ENCODE measurements at regions not wholly inside any gene's neighbourhood (a gene's known extent, or its start where the extent isn't known, plus 50 kb on each side); places are given as distances from the start of the nearest gene placed in this dataset.

DNA sequence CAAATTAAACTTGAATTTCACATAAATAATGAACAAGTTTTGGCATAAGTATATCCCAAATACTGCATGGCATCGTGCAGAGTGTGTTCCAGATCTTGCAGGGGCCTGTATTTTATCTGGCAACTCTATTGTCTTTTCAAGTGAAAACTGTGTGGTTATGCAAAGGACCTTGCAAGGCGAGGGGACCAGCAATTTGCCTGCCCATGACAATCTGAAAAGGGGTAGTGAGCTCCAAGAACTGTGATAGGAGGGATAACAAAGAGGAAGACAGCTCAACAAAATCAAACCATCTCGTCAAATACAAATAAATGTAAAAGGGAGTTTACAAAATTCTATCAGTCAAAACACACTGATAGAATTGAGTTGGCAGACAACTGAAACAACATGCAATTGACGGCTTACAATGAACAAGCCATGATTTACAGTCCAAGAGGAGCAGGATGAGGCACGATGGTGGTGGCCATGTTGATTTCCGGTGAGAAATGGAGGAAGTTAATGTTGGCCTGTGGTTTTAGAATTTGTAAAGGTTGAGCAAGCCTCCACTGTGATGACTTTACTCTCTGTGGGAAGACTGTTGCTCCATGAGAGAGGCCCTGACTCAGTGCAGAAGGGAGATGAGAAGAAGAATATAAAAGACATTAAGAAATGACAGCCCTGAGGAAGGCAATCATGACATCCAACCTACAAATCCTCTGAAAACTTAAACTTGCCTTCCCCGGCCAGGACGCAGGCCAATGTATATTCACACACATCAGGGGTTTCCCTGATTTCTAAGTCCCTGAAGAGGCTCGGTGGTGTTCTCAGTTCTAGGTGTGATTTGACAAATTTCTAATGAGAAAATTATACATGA lies 132.2 kb downstream of the ADSS2 start:
- no peaks in the 10 kb centered on the region for H4K20me1 ChIP-seq (ENCODE audit: control insufficient read depth, insufficient read depth)
- no peaks in the 10 kb centered on the region for H3K27me3 ChIP-seq (replicated peaks in 1 of 2; ENCODE audit: control insufficient read depth in 2 of 2, insufficient read depth in 2 of 2, low read length in 1 of 2)
- ChIA-PET POLR2A (interaction anchor here (0.5 to 0.6 kb wide), 2 partner anchors 21 to 37 kb away, joined by 4 to 7 read pairs; no protein-coding TSS in a partner anchor), RAD21 (ENCODE audit: unreplicated experiment) (interaction anchor here (1.0 kb wide), 1 partner anchor 125 kb away, joined by 3 read pairs; no protein-coding TSS in a partner anchor), SMC1A (ENCODE audit: uncharacterized antibody, unreplicated experiment) (interaction anchor here (1.7 kb wide), 1 partner anchor 20 kb away, joined by 4 read pairs; no protein-coding TSS in a partner anchor), CTCF (interaction anchor here (1.0 kb wide), 1 partner anchor 18 kb away, joined by 3 read pairs; no protein-coding TSS in a partner anchor)
- ATAC-seq, result peak; percentile 85
- peak overlapping the region; percentile 94 for H3K27ac ChIP-seq (ENCODE audit: control insufficient read depth, insufficient read depth)
- peak overlapping the region; percentile 47 for H3K9ac ChIP-seq (ENCODE audit: control insufficient read depth, insufficient read depth, low read length)
- DNase-seq (ENCODE audit: low read depth, low spot score), result peak; percentile 84
- peak overlapping the region; percentile 96 for H2AFZ ChIP-seq (ENCODE audit: control insufficient read depth, low read depth, low read length)
- H3K4me2 ChIP-seq (ENCODE audit: control insufficient read depth, insufficient read depth), result peak overlapping the region; percentile 74
- in situ Hi-C loops (cut with MboI), result no loop called here
- BruUV-seq (replicated peaks), result no TSS peak
- intact Hi-C loops (cut with micrococcal nuclease; ENCODE audit: unreplicated experiment), result loop anchor here (1.0 to 10.0 kb wide), 6 partner anchors 20 to 515 kb away; partner anchors contain the start of genes ADSS2 and COX20
- FAIRE-seq, result peak; percentile 64
- under 1% methylated on average over 9 of the region's 9 CpGs for WGBS (ENCODE audit: insufficient coverage, insufficient replicate concordance, low lambda C conversion rate, missing lambda C conversion rate)
- H3K79me2 ChIP-seq (ENCODE audit: control insufficient read depth, insufficient read depth, low read length), result peaks cover 10% of the 10 kb centered on the region
- no peaks in the 10 kb centered on the region; the same call in 2 of the 3 replicates for H3K9me3 ChIP-seq (replicated peaks; ENCODE audit: control insufficient read depth, insufficient read depth, low read length)
- H3K36me3 ChIP-seq (ENCODE audit: control insufficient read depth in 2 of 2, insufficient read depth in 2 of 2, low read length in 1 of 2), result no peaks in the 10 kb centered on the region
- H3K4me1 ChIP-seq (ENCODE audit: control insufficient read depth, insufficient read depth, low read length), result peaks cover 24% of the 10 kb centered on the region
- H3K4me3 ChIP-seq, result peak overlapping the region; percentile 20; the same call in 1 of the 2 replicates
- TF ChIP-seq EZH2 (IDR thresholded peaks at IDR 0.05; ENCODE audit: borderline replicate concordance, control insufficient read depth, low read depth, low read length) (0 out of 2 replicates have a peak, but pooled peaks have one; percentile 40), SP1 (IDR thresholded peaks at IDR 0.05; ENCODE audit: low read depth, low read length) (peak; percentile 19), RAD51 (IDR thresholded peaks at IDR 0.05) (no peak), BRCA1 (IDR thresholded peaks at IDR 0.05; ENCODE audit: low read depth, low read length) (no peak), DPF2 (IDR thresholded peaks at IDR 0.05) (peak; percentile 58), FOXM1 (IDR thresholded peaks at IDR 0.05; ENCODE audit: low read depth, low read length) (no peak), TARDBP (IDR thresholded peaks at IDR 0.05; ENCODE audit: borderline replicate concordance) (no peak), STAT1 (conservative IDR thresholded peaks at IDR 0.05) (no peak), ASH2L (IDR thresholded peaks at IDR 0.05; ENCODE audit: borderline replicate concordance, low read depth) (0 out of 2 replicates have a peak, but pooled peaks have one; percentile 54), ZNF207 (IDR thresholded peaks at IDR 0.05; ENCODE audit: borderline replicate concordance) (no peak), RFX5 (IDR thresholded peaks at IDR 0.05; ENCODE audit: low read depth, low read length) (no peak), NFYB (IDR thresholded peaks at IDR 0.05; ENCODE audit: insufficient read depth, low read depth, low read length) (no peak), ZNF384 (IDR thresholded peaks at IDR 0.05; ENCODE audit: borderline replicate concordance, low read depth, low read length) (no peak), IRF5 (IDR thresholded peaks at IDR 0.05; ENCODE audit: borderline replicate concordance) (no peak), CHD2 (IDR thresholded peaks at IDR 0.05; ENCODE audit: borderline replicate concordance, low read depth, low read length) (no peak), SMAD1 (IDR thresholded peaks at IDR 0.05; ENCODE audit: low read depth, partially characterized antibody) (no peak), FOXK2 (IDR thresholded peaks at IDR 0.05) (peak; percentile 53)
- TF ChIP-seq, protein P1, sequence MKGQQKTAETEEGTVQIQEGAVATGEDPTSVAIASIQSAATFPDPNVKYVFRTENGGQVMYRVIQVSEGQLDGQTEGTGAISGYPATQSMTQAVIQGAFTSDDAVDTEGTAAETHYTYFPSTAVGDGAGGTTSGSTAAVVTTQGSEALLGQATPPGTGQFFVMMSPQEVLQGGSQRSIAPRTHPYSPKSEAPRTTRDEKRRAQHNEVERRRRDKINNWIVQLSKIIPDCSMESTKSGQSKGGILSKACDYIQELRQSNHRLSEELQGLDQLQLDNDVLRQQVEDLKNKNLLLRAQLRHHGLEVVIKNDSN (IDR thresholded peaks at IDR 0.05; ENCODE audit: borderline replicate concordance, extremely low read length, insufficient read depth, low read depth, low read length), result no peak
